ENCODE measurements at regions not wholly inside any gene's neighbourhood (a gene's known extent, or its start where the extent isn't known, plus 50 kb on each side); places are given as distances from the start of the nearest gene placed in this dataset.

DNA sequence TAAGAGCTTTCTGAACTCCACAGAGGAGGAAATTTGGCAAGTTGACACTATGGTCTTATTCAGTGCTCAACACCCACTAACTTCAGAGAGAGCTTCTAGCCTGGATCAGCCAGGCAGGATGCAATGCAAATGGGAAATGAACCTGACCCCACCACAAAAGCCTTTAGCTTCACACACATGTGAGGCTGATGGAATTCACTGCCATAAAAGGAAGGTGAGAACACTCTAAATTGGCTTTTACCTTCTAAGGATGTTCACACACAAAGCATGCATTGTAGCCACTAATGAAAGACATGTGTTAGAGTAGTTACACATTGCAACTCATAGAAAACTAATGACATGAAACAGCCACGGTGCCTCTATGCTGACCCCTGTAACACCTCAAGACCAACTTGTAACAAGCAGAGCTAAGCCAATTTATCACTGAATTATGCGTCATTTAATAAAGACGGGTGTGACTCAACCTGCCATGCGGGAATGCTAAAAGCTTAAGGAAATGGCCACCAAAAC lies 262.1 kb downstream of the HACE1 start:
- 47 to 62% (median 54%) methylated on average over 4 of the region's 4 CpGs for WGBS, 5 donors
- intact Hi-C loops (cut with DNase I; ENCODE audit: low total_unique reads) = no loop called here
- H3K36me3 ChIP-seq = no peaks in the 10 kb centered on the region
- no peak overlapping the region for H3K4me3 ChIP-seq
- no peak for DNase-seq
- TF ChIP-seq POLR2AphosphoS5 (IDR thresholded peaks at IDR 0.05) = no peak
- TF ChIP-seq EP300 (IDR thresholded peaks at IDR 0.05) = no peak
- TF ChIP-seq CTCF (IDR thresholded peaks at IDR 0.05) = no peak
- no peak for TF ChIP-seq POLR2A (IDR thresholded peaks at IDR 0.05)
- H3K27me3 ChIP-seq = no peaks in the 10 kb centered on the region
- H3K9me3 ChIP-seq = no peaks in the 10 kb centered on the region
- H3K4me1 ChIP-seq = peaks cover 0 to 11% (median 2%) of the 10 kb centered on the region in 4 donors
- no peak overlapping the region for H3K27ac ChIP-seq

GRCh38 chr6:104596091-104596490 lies 263.6 kb downstream of the HACE1 start:
- Histone ChIP-seq H3K4me3 (no peak overlapping the region), H3K27me3 (no peaks in the 10 kb centered on the region), H3K27ac (no peak overlapping the region), H3K9me3 (no peaks in the 10 kb centered on the region), H3K36me3 (no peaks in the 10 kb centered on the region), H3K4me1 (peaks cover 0 to 10% (median 0%) of the 10 kb centered on the region in 4 donors)
- WGBS, 5 donors = 20 to 80% (median 50%) methylated on average over 1 of the region's 1 CpG
- TF ChIP-seq CTCF (IDR thresholded peaks at IDR 0.05) = no peak
- TF ChIP-seq POLR2A (IDR thresholded peaks at IDR 0.05) = no peak
- DNase-seq = no peak
- intact Hi-C loops (cut with DNase I; ENCODE audit: low total_unique reads) = no loop called here

DNA sequence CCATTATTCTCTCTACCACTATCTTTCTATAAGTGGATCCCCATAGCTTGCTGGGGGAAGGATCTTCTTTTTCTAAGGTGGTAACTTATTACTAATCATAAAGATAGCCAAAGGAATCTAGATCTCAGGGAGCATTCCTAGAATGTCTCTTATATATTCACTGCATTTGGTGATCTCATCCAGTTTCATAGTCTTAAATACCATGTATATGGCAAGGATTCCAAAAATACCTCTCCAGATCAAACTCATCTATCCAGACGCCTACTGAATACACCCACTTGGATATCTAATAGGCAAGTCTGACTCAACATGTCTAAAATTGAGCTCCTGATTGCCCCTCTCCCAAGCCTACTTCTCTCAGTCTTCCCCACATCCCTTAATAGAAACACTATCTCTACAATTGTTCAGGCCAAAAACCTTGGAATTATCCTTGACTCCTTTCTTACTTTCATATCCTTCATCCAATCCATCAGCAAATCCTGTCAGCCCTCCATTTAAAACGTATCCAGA lies 264.4 kb downstream of the HACE1 start:
- Histone ChIP-seq H3K9me3 (no peaks in the 10 kb centered on the region), H3K4me1 (peaks cover 0 to 3% (median 0%) of the 10 kb centered on the region in 4 donors), H3K27me3 (no peaks in the 10 kb centered on the region), H3K27ac (no peak overlapping the region), H3K36me3 (no peaks in the 10 kb centered on the region), H3K4me3 (no peak overlapping the region)
- intact Hi-C loops (cut with DNase I; ENCODE audit: low total_unique reads) = no loop called here
- 70 to 81% (median 77%) methylated on average over 2 of the region's 2 CpGs for WGBS, 5 donors
- no peak for DNase-seq
- no peak for TF ChIP-seq EP300 (IDR thresholded peaks at IDR 0.05)
- TF ChIP-seq CTCF (IDR thresholded peaks at IDR 0.05) = no peak
- TF ChIP-seq POLR2A (IDR thresholded peaks at IDR 0.05) = no peak
- TF ChIP-seq POLR2AphosphoS5 (IDR thresholded peaks at IDR 0.05) = no peak

GRCh38 chr6:104591573-104592334 lies 268.0 kb downstream of the HACE1 start:
- no peaks in the 10 kb centered on the region for H3K9me3 ChIP-seq
- no peaks in the 10 kb centered on the region for H3K36me3 ChIP-seq
- 63 to 71% (median 70%) methylated on average over 2 of the region's 2 CpGs for WGBS, 5 donors
- H3K27ac ChIP-seq = no peak overlapping the region
- no peaks in the 10 kb centered on the region for H3K4me1 ChIP-seq
- H3K27me3 ChIP-seq = no peaks in the 10 kb centered on the region
- no peak for DNase-seq
- no peak overlapping the region for H3K4me3 ChIP-seq
- TF ChIP-seq POLR2AphosphoS5 (IDR thresholded peaks at IDR 0.05) = no peak
- no peak for TF ChIP-seq CTCF (IDR thresholded peaks at IDR 0.05)
- no peak for TF ChIP-seq POLR2A (IDR thresholded peaks at IDR 0.05)
- no peak for TF ChIP-seq EP300 (IDR thresholded peaks at IDR 0.05)
- intact Hi-C loops (cut with DNase I; ENCODE audit: low total_unique reads) = no loop called here
